NT2/D1 (cell line): ENCODE measurements at regions not wholly inside any gene's neighbourhood (a gene's known extent, or its start where the extent isn't known, plus 50 kb on each side); places are given as distances from the start of the nearest gene placed in this dataset.

Experiments
- YY1 ChIP-seq: IDR thresholded peaks from 2 replicates; pipeline ENCODE4 v1.6.1; 2011; ENCODE audit not compliant: insufficient read length, insufficient read depth
- ZNF274 ChIP-seq: IDR thresholded peaks from 2 replicates; pipeline ENCODE4 v1.6.1; 2011; ENCODE audit warnings: mild to moderate bottlenecking, low read depth, low read length

DNA sequence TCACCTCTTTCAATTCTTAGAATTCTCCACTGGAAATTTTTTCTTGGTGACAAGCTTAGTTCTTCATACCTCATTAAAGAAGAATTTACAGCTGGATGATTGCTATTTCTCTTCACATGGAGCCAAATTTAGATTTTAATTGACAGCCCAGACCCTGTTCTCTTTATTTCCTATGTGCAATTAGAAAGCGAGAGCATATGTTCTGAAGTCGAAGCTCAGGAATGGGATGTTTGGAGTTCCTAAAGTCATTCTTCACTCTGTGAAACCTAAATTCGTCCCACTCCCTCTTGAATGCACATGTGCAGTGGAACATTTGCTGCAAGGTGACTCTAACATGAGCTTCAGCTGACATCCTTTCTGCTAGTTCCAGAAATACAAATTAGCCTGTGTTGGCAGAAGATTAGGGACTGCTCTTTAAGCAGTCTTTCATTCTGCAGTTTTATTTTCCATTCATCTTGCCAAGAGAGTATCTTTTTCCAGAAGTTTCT, 129.3 kb upstream of the KCNJ16 start:
- no peak for TF ChIP-seq ZNF274
- TF ChIP-seq YY1 = no peak
